Stimulated activated CD8-positive, alpha-beta memory T cell treated with anti-CD3 and anti-CD28 coated beads, Interleukin-7, amount 100 ng/mL, for 48 hours (primary cell): ENCODE measurements at regions not wholly inside any gene's neighbourhood (a gene's known extent, or its start where the extent isn't known, plus 50 kb on each side); places are given as distances from the start of the nearest gene placed in this dataset.

ENCODE experiments used
- DNase-seq, 2 donors: peaks; one replicate each; pipeline ENCODE4 v3.0.0-alpha.2; 2020; ENCODE audit warnings: low read depth in 1 of 2; ENCODE audit errors: extremely low read depth in 1 of 2

DNA sequence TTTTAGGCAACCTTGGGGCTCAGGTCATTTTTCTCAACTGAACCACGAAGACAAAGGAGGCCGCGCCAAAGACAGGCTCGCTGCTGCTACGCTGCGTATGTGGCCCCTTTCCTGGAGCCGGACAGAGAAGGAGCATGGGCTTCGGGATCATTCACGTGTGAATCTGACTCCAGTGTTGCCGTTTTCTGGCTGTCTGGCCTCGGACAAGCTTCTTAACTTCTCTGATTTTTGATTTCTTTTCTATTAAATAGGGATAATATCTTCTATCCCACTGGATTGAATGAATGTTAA is 50.8 kb upstream of the ZNF366 start:
- no peak for DNase-seq

- DNase-seq, result no peak
Measured at GRCh38 chr5:72557167-72558045, 50.2 kb upstream of the ZNF366 start.
